GM18520 (cell line): ENCODE measurements at regions not wholly inside any gene's neighbourhood (a gene's known extent, or its start where the extent isn't known, plus 50 kb on each side); places are given as distances from the start of the nearest gene placed in this dataset.

Source experiments
- ATAC-seq: cut with Tn5 transposase; IDR thresholded peaks from one replicate; pipeline ENCODE4 v1.9.1; 2021; ENCODE audit not compliant: unreplicated experiment

GRCh38 chr15:46207341-46207740 lies 572.5 kb downstream of the SQOR start:
- no peak for ATAC-seq

- no peak for ATAC-seq
Measured at GRCh38 chr15:46213551-46213950, 578.7 kb downstream of the SQOR start.

GRCh38 chr15:46222826-46223225 lies 588.0 kb downstream of the SQOR start:
- ATAC-seq, result no peak

DNA sequence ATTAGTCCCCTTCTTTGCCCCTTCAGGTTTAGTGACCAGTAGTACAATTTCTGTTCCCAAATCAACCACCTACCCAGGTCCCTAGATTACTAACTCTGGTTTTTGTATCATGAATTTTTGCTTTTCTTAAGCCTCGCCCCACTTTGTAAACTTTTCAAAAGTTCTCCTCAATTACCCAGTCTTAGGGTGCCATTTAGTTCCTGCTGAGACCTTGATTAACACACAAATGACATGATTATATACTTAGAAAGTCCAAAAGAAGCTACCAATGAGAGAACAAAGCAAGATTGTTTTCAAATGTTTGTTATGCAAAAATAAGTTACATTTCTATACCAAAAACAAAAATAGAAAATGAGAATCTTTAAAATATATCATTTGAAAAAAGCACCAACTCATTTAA lies 594.4 kb downstream of the SQOR start:
- no peak for ATAC-seq

GRCh38 chr15:46231786-46232185 lies 597.0 kb downstream of the SQOR start:
- no peak for ATAC-seq

GRCh38 chr15:46232471-46232870 lies 597.6 kb downstream of the SQOR start:
- ATAC-seq, result no peak

- ATAC-seq, result no peak
Measured at GRCh38 chr15:46242935-46243334, 608.1 kb downstream of the SQOR start.

DNA sequence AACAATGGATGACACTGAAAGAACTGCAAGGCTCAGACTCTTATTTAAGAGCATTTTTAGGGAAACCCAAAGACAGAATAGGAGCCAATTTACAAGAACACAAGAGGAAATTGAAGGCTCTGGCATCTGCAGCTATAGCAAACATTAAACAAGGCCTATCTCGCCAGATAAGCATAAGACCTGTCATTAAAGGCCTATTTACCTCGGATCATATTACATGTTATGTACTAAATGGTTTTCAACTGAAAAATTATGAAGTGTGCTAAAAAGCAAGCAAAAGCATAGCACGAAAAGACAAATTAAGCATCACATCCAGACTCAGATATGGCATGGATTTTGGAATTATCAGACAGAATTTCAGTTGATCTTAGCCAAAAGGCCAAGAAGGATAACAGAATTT lies 617.1 kb downstream of the SQOR start:
- no peak for ATAC-seq

GRCh38 chr15:46258056-46258455 lies 623.2 kb downstream of the SQOR start:
- ATAC-seq, result no peak

DNA sequence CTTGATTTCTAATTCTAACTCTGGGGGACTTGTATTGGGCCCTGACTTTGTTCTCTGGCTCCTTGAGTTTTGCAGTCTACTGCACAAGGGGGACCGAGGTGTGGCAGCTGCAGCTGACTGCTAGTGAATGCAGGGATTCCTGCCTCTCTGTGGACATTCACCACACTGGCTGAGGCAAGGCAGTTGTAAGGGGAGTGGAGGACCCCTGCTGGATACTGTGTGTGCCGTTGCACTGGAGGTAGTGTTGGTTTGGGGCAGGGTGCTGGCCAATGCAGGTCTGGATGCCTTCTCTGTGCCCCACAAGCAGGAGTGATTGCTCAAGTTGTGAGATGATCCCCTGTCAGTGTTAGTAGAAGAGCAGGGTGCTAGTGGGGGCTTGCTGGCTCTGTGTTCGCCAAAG lies 626.1 kb downstream of the SQOR start:
- ATAC-seq, result no peak

DNA sequence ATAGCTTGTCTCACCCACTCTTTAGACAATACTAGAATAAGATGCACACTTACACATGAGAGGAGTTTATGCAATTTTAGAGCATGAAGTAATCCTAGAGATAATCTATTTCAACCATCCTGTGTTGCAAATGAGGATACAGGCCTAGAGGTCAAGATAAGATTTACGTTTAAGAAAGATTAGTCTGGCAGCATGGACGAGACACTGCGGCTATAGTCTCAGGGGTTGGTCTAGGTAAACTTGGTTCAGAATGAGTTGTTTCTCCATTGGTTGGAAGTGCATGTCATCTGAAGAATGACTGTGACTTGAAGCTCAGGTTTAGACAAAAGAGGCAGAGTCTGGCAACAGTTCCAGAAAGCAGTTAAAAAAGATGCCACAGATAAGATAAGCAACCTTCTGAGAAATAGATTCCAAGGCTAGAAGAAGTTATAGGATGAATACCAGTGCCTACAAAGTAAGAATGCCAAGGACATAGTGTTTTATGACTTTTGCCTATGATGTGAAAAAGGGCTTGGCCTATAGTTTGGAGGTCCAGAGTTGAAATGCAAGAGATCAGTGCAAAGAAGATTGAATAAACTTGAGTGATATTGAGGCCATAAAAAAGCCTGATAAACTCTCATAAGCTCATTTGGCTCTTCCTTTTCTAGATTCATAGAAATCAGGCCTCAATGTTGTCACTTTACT lies 631.0 kb downstream of the SQOR start:
- no peak for ATAC-seq

DNA sequence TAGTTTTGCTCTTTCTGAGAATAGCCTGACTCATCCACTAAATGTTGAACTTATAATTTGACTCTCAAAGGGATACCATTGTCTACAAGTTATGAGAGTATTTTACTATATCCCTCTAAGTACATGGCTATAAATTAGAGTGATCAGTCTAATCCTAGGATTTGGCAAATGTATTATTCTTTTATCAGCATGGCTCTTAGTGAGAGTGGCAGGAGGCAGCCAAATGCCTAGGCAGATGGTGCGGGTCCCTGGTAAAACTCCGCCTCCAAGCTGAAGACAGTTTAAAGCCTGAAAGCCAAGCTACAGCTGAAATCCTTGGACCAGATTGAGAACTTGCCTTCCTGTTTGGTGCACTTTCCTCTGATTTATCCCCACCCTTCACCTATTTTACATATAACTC lies 631.8 kb downstream of the SQOR start:
- no peak for ATAC-seq

GRCh38 chr15:46270481-46271147 lies 635.8 kb downstream of the SQOR start:
- ATAC-seq, result no peak

GRCh38 chr15:46275701-46276100 lies 640.9 kb downstream of the SQOR start:
- ATAC-seq, result no peak

GRCh38 chr15:46277451-46277850 lies 642.6 kb downstream of the SQOR start:
- ATAC-seq, result no peak

- no peak for ATAC-seq
Measured at GRCh38 chr15:46278062-46278461, 643.2 kb downstream of the SQOR start.

DNA sequence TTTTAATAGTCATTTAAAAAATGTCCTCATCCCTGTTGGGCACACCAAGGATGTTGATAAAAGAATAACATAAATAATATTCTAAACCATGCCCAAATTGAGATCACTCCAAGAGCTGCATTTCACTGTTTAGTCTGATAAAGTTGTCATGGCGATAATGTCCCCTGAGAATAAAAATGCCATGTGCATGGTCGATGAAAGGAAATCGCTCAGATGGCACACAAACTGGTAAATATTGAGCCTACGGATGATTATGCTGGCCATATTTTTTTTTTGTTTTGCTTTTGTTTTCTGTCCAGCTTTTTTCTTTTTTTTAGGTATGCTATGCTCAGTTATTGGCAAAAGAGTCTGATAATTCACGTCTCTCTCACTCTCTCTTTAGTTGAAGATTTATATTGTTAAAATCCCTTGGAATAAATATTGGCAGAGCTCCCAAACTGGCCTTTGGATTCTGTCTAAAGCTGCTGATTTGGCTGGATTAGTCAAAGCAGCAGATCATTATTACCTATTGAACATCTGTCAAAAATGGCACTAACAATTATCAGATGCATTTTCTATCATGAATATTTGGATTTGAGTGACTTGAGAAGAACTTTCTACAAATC lies 643.8 kb downstream of the SQOR start:
- ATAC-seq, result no peak

- ATAC-seq, result no peak
Measured at GRCh38 chr15:46280762-46281542, 646.1 kb downstream of the SQOR start.

DNA sequence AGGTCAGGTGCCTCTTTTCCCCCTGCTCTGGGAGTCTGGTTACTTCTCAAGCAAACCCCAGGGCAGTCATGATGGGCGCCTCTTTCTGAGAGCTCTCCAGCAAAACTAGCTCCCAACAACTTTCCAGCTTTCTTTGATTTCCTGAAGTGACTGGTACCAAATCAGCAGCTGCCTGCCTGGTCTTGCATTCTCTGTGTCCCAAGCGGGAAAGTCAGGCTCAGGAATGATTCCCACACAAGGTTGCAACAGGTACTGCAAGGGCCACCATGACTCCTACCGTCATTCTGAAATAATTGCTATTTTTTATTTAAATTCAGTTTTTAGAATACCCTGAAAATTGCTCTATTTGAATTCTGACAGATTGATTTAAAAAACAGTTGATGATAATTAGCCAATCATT lies 658.7 kb downstream of the SQOR start:
- ATAC-seq, result no peak

DNA sequence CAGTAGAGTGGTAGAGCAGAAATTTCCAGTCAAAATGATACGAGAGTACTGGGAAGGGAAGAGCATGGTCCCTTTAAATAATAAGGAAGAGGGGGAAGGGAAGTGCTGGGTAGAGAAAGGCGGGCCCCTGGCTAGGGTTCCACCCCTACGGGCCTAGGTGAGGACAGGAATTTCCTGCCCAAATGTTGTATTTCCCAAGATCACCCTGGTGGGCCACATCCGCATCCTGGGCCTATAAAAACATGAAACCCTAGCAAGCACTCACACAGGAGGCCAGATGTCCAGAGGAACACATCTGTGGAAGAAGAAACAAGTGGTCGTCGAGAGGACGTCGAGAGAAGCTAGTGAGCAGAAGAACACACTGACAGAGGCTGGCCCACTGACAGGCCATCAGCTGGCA lies 661.2 kb downstream of the SQOR start:
- ATAC-seq, result no peak

DNA sequence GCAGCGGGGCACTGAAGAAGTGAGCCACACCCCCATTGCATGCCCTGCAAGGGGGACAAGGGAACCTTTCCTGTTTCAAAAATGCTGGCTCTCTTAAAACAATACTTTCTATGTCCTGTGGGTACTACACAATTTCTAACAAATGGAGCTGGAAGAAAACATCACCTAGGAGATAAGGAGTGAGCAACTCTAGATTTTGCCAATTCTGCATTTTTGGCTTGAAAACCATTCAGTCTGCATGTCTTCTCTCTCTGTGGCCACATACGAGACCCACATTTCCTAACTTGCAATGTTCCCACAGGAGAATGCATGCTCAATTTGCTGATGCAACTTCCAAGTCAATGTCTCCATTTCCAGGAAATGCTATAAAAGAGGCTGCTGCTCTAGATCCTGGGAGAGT lies 662.0 kb downstream of the SQOR start:
- no peak for ATAC-seq

DNA sequence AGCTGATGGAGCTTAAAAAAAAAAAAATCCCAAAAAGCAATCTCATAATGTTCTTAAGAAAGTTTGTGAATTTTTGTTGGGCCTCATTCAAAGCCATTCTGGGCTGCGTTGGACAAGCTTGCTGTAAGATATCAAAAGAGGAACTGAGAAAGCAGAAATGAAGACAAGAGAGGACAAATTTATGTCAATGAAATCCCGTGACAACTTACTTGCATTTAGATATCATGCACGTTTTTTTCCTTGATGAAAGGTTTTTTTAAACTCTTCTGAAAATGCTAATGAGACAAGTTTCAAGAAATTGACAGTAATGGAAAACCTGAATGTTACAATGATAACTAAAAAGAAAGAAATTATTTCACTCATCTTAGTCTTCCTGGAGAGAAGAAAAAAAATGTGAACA lies 662.9 kb downstream of the SQOR start:
- no peak for ATAC-seq
